IMR-90 (cell line): ENCODE measurements at regions not wholly inside any gene's neighbourhood (a gene's known extent, or its start where the extent isn't known, plus 50 kb on each side); places are given as distances from the start of the nearest gene placed in this dataset.

Experiments used
- FOS ChIP-seq: fragments of 150-350 bp; IDR thresholded peaks from 2 replicates; pipeline ENCODE4 v1.6.1; 2016; ENCODE audit warnings: low read depth, low read length
- RAD21 ChIP-seq: IDR thresholded peaks from 2 replicates; pipeline ENCODE4 v1.6.1; 2012; ENCODE audit warnings: low read length, improper control_type of control experiment
- RFX5 ChIP-seq: IDR thresholded peaks from 2 replicates; pipeline ENCODE4 v1.8.0; 2012; ENCODE audit warnings: low read depth, mild to moderate bottlenecking, low read length, moderate library complexity
- TF ChIP-seq, protein P1 (sequence below): conservative IDR thresholded peaks from 2 replicates; pipeline ENCODE4 v1.5.1; 2012; ENCODE audit warnings: mild to moderate bottlenecking, low read depth, low read length, improper control_type of control experiment

DNA sequence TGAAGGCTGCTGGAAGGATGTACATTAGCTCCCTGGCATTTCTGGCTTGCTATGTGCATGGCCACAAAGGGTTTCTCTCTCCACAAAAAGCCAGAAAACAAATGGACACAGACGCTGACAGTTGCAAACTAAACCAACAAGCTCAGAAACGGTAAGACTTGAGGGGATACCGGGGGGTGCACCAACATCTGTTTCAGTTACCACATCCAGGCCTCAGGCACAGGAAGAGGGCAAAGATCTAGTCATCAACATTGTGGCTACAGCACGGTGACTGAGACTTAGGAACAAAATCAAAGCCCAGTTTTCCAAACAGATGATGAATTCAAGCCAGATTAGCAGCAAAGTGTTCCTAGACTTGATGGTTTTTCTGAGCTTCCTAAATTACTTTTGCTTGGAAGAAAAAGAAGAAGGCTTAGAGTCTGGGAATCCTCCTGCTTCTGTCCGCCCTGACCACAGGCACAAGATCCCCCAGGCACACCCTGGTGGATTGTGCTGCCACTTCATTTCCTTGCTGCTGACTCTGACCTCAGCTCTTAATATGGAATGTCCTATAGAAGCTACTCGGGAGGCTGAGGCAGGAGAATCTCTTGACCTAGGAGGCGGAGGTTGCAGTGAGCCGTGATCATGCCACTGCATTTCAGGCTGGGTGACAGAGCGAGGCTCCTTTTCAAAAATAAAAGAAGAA is 54.2 kb upstream of the ADGRF1 start (continued):
- TF ChIP-seq, protein P1, sequence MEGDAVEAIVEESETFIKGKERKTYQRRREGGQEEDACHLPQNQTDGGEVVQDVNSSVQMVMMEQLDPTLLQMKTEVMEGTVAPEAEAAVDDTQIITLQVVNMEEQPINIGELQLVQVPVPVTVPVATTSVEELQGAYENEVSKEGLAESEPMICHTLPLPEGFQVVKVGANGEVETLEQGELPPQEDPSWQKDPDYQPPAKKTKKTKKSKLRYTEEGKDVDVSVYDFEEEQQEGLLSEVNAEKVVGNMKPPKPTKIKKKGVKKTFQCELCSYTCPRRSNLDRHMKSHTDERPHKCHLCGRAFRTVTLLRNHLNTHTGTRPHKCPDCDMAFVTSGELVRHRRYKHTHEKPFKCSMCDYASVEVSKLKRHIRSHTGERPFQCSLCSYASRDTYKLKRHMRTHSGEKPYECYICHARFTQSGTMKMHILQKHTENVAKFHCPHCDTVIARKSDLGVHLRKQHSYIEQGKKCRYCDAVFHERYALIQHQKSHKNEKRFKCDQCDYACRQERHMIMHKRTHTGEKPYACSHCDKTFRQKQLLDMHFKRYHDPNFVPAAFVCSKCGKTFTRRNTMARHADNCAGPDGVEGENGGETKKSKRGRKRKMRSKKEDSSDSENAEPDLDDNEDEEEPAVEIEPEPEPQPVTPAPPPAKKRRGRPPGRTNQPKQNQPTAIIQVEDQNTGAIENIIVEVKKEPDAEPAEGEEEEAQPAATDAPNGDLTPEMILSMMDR: no peak
- TF ChIP-seq RFX5 (no peak), FOS (no peak), RAD21 (no peak)
